Fibroblast of gingiva (primary cell): ENCODE measurements at regions not wholly inside any gene's neighbourhood (a gene's known extent, or its start where the extent isn't known, plus 50 kb on each side); places are given as distances from the start of the nearest gene placed in this dataset.

Experiments
- DNase-seq: peaks from one replicate; pipeline ENCODE4 v3.0.0-alpha.2; 2011; ENCODE audit warnings: low read depth

DNA sequence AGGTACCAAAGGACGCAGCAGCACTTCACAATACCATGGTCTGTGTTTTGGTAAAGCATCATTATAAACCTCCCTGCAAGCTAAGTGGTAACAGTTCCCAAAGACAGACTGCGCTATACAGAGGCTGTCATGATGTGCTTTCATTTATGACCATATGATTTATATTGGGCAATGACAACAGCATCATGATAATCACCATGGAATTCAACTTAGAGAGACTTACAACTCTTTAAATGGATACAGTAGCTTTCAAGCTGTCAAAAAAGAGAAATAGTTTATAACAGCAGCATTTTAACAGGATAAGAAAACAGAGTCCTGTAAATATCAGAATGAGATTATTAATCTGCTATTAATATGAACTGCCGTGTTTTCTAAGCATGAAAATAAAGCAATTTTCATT, 341.7 kb downstream of the GPR37 start:
- DNase-seq: no peak

DNA sequence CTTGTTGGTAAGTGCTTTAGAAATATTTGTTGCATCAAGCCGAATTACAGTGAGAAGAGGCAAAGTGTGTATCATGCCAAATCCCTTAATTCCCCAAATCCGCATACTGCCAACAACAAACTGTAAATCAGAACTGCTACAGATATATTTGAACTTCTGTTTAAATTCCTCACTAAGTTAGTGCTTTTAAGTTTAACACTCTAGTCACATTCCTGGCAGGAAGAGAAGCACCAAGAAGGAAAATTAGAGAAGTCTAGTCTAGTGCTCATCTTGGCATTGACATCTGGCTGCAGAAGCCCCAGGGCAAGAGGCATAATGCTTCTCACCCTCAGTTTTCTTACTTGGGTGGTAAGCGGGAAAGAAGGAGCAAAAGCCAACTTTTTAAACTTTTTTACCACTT, 343.5 kb downstream of the GPR37 start:
- DNase-seq: no peak

DNA sequence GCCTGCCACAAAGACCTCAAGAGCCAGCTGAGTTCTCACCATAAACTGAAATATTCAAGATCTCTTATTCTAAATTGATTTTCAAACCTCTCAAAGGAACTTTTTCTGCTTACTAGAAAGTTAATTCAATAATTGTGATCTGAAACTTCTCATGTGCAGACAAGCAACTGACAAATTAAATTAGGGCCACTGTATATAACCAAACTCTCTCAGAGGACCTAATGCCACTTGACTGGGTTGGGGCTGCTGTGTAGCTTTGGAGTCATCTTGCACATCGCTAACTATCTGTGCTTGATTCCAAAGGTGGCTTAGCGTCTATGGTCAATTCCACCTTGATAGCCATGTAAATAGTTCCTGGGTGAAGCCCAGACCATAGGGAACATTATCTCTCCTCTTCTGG, 345.2 kb downstream of the GPR37 start:
- DNase-seq: no peak

DNA sequence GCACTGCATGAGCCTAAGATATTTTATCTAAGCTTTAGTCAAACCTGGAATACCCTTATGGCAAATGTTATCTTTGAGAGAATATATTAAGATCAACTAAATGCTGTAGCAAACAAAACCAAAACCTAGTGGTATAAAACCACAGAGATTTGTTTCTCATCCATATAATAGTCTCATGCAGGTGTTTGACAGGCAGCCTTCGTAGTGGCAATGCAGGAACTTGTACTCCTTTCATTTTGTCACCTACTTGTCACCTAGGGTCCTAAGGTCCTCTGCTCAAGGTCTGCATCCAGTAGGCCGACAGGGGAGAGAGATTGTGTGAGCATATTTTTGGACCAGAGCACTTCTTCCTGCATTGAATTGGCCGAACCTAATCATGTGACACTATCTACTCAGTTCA, 352.6 kb downstream of the GPR37 start:
- no peak for DNase-seq

DNA sequence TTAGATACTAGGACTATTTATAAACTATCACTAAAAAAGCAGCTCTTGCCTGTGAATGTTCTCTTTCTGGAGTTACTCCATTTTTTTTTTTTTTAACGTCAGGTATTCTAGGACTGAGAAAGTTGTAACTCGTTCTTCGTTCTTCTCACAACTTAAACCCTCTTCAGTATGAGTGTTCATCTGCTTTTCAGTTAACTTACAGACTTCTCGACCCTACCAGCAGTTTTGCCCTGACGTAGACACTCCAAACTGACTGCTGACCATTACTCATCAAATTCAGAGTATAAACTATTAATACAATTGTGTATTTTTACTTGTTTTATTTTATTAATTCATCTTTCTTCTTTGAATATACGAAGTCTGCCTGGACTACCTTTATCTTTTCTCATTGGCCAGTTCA, 353.1 kb downstream of the GPR37 start:
- DNase-seq: no peak

DNA sequence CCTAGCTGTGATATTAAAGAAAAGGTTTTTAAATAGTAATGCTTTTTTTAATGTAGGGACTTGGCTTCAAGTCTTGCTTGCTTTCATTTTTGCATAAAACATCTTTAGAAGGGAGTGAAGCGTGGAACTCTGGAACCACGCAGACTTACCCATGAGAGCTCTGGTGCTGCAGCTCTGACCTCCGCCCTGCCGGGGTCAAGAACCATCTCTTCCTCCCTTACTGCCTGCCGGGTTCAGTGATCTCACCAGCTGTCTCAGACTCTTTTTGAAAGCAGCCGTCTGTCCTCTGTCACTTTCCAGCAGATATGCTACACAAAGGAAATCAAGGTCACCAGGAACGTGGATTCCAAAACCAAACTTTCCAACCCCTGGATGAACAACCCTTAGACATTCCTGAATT, 353.8 kb downstream of the GPR37 start:
- DNase-seq: no peak

DNA sequence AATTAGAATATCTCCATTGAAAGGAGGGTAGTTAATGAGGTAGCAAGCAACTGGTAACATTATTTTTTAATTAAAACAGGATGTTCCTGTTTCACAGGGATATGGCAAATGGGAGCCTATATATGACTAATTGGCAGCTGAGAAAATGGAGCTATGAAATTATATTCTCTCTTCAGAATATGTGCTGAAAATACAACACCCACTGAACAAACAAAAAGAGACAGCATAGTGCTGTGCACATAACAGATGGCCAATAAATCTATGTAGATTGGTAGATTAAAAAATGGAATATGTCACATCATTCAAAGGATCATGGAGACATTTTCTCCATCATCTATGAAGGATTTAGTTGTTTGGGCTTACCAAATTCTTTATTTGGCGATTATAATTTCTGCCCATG, 362.0 kb downstream of the GPR37 start:
- no peak for DNase-seq

DNA sequence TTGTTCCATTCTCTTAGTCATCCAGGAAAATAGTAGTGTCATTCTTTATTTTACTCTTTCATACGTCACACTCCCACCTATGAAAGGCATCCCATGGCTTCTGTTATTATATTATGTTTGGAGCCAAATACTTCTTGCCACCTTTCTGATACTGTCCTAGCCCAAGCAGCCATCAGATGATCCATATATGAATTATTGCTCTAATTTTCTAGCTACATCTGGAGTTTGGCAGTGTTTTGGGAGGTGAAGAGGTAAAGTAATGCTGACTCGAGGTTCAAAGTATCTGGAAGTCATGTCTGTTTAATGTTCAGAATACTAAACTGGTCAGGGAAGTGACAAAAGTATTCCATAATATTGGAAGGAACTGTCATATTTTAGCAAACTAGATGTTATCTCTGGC, 362.5 kb downstream of the GPR37 start:
- DNase-seq: no peak

DNA sequence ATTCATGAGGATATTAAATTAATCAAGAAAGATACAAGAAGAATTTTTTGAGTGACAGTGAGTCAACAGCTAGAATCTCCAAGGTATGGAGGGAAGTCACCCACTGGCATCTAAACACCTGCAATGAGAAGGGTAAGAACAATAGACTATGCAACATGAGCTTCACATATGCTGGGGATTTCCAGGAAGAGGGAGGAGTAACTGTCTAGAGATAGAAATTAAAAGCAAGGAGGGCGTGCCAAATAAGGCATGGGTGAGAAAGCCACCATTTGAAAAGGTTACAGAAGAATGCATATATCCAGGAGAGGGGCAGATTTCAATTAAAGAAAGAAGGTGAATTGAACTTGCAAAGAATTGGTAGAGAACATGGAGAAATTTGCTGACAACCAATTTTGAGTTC, 365.7 kb downstream of the GPR37 start:
- no peak for DNase-seq

DNA sequence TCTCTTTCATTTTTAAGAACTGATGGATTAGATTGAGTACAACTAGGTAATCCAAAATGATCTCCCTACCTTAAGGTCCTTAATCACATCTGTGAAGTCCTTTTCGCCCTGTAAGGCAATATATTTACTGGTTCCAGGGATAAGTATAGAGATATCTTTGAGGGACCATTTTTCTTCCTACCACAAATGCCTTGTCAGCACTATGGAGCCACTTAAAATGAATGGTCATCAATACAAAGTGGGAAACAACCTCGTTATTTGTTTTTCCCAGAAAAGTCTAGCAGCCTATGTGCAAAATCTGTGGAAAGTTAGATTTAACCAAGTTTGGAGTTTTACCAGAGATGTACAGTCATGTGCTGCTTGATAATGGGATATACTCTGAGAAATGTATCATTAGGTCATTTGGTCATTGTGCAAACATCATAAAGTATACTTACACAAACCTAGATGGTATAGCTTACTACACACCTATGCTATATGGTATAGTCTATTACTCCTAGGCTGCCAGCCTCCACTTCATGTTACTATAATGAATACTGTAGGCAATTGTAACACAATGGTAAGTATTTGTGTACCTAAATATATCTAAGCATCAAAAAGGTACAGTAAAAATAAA, 366.2 kb upstream of the TMEM229A start:
- DNase-seq: no peak

DNA sequence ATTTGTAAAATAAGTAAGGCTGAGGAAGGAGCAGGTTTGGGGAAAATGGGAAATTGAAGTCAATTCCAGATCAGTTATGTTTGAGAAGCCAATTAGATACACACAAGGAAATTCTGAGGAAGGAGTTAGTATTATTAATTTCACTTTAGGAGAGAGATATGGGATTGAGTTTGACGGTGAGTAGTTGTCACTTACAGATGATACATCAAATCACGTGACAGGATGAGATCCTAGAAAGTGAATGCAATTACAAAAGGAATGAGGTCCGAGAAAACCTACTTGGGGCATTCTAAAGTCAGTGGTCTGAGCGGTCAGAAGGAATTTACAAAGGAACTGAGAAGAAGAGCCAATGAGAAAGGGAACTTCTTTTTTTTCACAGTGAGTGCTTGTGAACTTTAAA, 364.3 kb upstream of the TMEM229A start:
- DNase-seq: no peak

DNA sequence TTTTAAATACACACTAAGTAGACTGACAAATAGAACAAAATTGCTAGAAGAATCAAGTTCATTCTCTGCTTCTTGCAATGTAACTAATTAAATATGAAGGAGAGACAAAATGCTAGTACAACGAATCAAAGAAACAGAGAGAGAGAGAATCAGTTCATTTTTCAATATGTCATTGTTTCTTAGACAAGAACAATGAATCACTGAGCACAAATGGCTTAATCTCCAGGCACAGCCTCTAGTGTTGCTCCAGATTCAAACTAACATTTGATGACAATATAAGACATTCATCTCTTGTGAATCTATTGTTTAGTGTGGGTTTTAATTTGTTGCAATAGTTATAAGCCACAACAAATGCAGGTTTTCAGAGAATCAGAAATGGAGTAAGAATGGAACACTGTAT, 357.4 kb upstream of the TMEM229A start:
- no peak for DNase-seq

DNA sequence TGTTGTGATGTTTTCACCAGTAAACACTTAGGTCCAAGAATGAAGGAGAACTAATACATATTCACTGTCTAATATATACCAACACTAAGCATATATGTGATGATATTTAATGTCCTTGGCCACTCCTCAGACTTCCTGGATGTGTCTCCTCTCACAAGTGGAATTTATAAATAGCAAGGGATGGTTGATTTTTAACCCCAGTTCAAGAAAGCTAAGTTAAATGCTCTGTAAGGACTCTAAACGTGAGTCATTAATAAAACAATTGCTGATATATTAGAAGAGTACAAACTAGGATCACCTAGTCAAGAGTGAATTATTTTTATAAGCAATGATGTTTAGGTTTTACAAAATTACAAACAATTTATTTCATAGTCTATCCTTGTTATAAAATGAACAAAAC, 355.9 kb upstream of the TMEM229A start:
- no peak for DNase-seq

DNA sequence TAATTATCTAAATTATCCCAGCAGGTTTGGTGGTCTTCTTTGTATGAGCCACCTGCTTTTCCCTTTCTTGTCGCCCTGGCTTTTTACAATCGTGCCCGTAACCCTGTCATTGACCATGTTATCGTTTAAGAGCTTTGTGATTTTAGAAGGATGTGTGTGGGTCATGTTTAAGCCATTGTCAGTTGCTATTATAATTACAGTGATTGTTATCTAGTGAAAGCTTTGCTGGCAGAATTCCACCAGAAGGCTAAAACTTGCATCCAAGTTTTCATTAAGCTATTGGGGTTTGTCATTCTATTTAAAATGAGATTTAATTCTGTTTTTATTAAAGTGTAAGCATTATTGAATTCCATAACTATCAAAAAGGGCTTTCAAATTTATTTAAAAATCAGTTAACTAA, 354.2 kb upstream of the TMEM229A start:
- DNase-seq: no peak

DNA sequence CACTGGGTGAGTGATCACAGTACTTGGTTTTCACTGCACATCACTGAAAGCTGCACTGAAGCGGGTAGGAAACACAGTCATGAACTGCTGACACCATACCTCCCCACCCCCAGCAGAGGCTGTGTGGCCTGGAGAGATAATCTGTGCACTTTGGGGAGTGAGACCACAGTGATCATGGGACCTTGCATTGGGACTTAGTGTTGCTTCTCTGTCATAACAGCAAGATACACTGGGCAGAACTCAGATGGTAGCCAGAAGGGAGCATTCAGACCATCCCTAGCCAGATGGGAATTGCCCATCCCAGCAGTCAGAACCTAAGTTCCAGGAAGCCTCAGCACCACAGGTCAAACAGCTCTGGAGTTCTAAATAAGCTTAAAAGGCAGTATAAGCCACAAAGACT, 346.4 kb upstream of the TMEM229A start:
- DNase-seq: no peak

DNA sequence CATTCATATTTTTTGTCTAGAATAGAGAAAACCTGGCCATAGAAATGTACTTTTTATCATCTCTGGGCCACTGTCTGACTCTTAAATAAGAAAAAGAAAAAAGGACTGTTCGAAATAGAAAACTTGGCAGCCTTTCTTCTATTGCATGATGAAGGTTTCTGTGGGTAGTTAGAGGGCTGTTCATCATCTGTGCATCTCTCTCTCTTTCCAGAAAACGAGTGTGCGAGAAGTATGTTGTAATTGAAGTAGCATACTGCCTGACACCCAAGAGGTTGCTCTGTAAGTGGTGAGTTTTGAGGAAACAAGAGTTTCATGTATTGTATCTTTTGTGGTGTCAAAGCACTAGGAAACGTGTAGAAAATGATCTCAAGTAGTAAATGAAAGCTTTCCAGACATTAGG, 343.2 kb upstream of the TMEM229A start:
- no peak for DNase-seq

DNA sequence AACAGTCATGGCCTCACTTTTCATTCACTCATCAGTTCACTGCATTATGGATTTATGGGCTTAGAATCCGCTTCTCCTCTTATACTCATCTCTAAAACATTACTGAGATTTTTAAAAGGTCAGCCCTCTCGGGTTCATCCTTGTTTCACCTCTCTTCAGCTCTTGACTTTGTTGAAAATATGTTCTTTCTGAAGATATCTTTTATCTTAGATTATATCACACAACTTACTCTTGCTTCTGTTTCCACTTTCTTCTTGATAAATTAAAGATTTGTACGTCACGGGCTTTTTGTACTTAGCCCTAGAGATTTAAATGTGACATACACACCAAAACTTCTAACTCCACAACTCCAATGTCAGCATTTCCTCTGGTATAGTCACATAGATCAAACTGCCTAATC, 342.5 kb upstream of the TMEM229A start:
- DNase-seq: no peak

DNA sequence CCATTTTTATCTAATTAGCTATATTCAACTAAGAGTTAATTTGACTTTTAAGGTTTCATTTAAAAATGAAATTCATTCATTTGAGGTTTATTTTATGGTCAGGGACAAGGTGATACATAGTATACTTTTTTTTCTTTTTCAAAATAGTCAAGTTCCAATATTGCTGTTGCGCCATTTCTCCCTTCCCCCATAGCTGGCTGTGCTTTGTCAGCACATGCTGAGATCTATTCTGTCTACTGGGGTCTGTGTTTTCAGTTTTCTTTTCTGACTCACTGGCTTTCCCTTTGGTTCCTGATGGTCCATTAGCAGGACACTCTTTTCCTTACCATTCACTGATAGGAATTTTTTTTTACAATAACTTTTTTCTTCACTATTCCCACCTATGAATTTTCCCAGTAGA, 336.4 kb upstream of the TMEM229A start:
- no peak for DNase-seq

DNA sequence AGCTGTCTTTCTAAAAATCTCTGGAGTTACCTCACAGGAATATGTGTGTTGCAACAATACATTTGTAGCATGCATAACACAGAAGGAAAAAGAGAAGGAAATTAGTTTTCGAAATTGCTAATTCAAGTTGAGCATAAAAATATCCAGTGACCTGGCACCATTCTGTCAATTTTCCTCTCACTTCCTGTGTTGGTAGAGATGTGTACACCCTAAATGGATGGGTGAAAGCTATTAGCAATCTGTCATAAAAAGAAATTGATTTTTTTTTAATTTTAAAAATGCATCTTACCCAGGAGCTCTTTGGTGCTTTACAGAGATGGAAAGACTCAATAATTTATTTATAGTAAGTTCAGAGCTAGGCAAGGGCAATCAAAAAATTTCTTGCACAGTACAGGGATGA, 333.3 kb upstream of the TMEM229A start:
- no peak for DNase-seq

DNA sequence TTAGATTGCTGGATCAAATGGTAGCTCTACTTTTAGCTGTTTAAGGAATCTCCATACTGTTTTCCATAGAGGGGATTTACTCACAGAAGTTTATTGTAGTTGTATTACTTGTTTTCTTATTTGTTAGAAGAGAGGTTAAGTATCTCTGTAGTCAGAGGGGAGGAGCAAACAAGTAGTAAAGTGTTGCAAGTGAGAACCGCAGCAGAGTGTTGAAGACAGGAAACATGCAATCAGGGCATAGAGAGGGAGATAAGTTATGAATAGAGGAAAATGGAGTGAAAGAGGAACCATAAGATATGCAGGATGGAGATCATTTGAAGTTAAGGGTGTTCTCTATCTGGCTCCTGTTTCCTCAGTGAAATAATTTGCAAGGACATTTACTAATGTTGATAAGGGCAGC, 331.4 kb upstream of the TMEM229A start:
- DNase-seq: no peak

DNA sequence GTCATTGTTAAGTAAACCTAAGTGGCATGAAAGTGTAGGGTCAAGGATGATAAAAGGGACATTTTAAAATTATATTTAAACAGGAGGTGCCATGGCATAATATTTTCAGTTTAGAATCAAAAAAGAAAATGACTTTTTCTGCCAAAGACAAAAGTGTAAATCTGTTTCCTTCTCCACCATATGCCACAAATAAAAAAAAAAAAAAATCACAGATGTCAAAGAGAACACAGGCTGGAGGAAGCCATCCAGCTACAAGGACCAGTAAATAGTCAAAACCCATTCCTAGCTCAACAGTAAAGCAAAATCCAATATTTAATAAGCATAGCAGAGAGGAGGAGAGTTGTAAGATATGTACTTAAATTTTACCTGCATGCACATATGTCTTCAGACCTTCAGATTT, 321.3 kb upstream of the TMEM229A start:
- no peak for DNase-seq

DNA sequence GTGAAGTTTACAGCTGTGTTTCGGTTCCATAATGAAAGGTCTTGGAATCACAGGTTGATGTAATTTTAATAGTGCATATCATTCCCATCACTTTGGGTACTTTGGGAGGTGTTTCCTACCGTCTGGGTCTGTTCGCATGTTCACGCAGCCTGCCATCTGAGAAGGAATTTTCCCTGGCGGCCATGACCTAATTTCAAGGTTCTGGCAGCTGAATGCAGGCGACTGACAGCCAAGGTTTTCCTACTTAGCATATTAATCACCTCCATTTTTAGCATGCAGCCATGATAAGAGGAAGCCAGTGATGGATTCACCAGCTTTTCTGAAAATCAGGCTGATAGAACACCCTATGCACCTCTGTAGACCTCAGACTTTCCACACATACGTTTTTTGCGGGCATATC, 319.1 kb upstream of the TMEM229A start:
- DNase-seq: no peak

DNA sequence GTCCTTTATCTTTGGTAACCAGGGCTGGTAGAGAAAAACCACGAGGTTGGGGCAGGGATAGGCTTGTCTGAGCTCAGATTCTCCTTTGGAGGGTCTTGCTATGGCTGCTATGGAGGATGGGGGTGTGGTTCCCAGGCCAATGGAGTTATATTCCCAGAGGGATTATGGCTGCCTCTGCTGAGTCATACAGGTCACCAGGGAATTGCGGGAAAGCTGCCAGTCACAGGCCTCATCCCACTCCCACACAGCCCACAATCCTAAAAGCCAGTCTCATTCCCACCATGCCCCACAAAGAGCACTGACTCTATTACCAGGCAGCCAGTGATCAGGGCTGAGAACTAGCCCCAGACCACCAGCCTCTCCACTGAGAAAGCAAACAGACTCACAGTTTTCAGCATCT, 316.6 kb upstream of the TMEM229A start:
- no peak for DNase-seq

DNA sequence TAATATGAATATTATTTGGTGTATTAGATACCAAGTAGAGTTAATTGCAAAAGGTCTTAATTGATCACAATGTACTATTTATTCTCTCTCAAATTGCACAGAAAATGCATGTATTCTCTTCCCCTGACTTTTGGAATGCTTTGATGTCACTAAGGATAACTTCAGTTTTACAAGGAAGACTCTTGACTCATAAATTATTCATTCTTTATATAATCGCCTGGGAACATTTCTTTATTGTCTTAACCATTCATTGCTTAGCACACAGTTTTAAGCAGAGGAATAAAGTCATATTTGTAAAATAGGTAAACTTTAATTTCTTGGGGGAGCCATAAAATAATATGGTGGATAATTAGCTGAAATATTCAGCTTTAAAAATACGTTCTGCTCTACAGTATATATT, 306.0 kb upstream of the TMEM229A start:
- no peak for DNase-seq
